Activated CD8-positive, alpha-beta memory T cell treated with anti-CD3 and anti-CD28 coated beads for 4 hours (primary cell): ENCODE measurements at regions not wholly inside any gene's neighbourhood (a gene's known extent, or its start where the extent isn't known, plus 50 kb on each side); places are given as distances from the start of the nearest gene placed in this dataset.

Experiments used
- DNase-seq, 2 donors: peaks; one replicate each; pipeline ENCODE4 v3.0.0-alpha.2; 2020; ENCODE audit warnings: low read depth in 2 of 2

DNA sequence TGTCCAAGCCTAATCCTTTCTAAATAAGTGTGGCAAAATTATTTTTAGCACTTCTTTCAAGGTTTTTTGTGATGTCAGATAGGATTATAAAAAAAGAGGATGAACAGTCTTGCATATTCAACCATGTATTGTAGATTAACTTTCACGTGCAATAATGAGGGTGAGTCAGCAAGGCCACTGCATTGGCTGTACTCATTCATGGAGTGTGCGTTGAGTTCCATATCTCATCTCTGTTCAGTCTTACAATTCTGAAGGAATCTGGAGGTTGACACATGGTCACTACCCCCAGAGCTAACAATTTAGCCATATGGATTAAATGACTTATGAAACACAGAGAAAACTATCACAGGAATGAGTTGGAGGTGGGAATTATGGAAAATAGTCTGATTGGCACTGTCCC is 810.5 kb downstream of the SLC4A3 start:
- DNase-seq: no peak

DNA sequence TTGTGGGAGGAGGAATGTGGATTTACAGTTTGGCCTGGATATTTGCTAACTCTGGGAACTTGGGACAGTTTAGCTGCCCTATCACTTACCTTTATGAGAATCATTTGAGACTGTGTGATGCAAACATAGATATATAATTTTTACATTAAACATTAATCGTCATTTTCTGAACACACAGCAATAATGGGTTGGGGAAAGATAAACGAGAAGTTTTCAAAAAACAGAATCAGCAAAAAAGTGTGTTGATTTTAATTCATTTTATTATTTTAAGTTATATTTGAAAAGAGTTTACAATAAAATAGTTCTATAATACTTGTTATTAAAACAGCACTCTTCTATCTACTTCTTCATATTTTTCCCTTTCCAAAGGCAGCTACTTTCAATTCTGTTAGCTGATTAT is 813.3 kb downstream of the SLC4A3 start:
- DNase-seq: no peak

DNA sequence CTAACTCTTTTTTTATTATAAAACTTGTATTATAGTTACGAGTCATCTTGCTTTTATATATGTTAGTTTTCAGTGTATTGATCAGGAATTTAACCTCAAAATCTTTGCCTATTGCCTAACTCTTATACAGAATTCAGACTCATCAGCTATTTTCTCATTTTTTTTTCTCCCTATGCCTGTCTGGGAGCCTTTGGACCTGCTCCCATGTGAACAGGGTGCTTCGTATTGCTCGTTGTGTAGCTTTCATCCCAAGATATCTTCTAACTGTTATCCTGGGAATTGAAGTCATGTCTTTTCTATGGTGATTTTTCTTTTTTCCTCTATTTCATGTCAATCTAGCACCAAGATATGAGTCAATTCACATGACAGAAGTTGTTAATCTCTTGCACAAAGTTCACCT is 814.0 kb downstream of the SLC4A3 start:
- no peak for DNase-seq

DNA sequence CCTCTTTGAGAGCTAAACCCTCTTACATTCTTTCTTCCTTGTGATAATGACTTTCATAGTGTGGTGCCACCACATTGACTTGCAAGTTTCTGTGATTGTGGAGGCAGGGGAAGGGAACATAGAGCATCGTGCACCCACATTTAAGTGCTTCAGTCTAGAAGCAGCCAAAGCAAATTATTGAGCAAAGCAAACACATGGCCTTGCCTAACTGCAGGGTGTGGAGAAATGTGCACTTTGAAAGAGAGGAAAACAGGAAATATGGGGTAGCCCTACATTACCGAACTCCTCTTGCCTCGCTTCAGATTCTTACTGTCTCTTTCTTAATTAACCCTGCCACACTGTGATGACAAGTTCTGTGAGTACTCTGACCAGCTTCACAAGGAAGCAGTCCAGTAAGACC is 814.6 kb downstream of the SLC4A3 start:
- no peak for DNase-seq

DNA sequence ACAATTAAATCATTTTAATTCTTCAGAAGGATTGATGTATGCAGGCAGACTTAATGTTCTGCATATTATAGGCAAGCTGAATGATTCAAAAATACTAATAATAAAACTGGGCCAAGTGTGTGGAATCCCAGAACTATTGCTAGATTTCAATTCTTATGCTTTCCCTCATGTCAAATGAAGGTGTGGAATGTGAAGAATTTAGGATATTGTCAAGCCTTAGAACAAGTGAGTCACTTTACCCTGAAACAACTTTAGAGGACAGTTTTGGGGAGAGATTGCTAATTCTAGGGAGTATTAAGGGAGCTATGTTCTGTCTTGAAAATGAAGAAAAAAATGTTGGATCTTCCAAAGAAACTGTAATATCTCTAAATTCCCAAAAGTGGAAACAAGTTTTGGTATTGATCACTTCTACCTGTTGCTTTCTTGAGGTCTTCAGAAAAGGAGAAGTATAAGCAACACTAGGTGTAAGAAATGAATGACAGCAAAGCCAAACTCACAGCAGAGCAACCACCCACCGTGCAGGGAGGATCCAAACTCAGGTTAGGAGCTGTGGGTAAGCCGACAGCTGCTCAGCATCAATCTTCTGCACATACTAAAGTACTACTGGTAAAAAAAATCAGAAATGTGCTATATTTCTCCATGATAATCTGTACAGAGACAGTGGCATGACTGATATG is 818.1 kb downstream of the SLC4A3 start:
- no peak for DNase-seq

DNA sequence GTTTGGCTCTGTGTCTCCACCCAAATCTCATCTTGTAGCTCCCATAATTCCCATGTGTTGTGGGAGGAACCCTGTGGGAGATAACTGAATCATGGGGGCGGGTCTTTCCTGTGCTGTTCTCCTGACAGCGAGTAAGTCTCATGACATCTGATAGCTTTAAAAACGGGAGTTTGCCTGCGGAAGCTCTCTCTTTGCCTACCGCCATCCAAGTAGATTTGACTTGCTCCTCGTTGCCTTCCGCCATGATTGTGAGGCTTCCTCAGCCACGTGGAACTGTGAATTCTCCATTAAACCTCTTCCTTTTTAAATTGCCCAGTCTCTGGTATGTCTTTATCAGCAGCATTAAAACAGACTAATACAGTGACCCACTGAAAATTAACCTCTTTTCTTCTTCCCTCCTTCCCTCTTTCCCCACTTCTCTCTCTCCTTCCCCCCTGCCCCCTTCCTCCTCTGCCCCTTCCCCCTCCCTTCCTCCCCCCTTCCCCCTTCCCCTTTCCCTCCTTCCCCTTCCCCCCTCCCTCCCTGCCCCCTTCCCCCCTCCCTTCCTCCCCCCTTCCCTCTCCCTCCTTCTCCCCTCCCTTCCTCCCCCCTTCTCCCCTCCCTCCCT is 818.8 kb downstream of the SLC4A3 start:
- DNase-seq: no peak

DNA sequence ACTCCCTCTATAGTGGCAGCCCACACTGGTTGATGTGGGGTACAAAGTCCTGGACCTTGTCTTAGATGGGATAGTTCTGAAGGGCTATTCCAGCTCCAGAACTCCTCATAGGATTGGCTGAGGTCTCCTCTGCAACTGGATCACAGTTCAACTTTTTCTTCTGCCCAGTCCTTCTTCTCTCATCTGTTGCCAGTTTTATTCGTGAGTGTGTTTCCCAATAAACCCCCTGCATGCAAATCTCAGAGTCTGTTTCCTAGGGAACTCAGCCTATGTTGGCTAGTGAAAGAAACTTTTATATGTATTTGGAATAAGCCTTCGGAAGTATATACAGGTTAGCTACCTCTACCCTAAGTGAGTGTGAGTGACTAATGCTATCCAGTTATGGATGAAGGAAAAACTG is 823.4 kb downstream of the SLC4A3 start:
- DNase-seq: no peak

DNA sequence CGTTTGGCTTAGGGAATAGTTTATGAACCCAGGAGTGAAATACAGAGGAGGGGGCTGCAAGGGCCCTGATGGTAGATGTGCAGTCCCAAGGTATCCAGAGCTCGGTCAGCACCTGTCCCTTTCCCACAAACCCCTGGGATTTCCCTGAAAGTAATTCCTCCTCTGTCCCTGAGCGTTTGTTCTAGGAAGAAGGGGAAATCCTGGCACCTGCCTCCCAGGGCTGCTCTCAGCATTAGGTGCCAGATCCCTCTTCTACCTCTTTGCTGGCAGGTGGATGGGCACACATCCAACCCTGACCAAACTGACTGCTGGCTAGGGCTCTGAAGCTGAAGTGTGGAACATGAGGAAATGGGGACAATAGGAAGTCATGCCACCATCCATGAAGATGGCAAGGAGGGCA is 824.0 kb downstream of the SLC4A3 start:
- DNase-seq: no peak

DNA sequence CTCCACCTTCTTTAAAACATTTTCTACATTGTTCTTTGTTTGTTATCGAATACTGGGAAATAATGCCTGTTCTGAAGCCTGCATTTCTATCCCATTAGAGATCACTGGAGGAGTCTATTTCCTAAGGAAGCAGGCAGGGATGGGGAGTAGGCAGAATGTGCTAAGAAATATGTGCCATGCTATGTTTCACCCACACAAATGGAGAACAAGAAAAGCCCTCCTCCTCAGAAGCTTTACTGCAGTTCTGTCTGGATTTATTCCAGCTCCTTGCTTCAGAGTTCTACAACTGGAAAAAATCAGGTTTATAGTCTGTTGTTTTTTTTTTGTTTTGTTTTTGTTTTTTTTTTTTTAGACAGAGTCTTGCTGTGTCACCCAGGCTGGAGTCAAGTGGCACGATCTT is 825.1 kb downstream of the SLC4A3 start:
- DNase-seq: no peak

DNA sequence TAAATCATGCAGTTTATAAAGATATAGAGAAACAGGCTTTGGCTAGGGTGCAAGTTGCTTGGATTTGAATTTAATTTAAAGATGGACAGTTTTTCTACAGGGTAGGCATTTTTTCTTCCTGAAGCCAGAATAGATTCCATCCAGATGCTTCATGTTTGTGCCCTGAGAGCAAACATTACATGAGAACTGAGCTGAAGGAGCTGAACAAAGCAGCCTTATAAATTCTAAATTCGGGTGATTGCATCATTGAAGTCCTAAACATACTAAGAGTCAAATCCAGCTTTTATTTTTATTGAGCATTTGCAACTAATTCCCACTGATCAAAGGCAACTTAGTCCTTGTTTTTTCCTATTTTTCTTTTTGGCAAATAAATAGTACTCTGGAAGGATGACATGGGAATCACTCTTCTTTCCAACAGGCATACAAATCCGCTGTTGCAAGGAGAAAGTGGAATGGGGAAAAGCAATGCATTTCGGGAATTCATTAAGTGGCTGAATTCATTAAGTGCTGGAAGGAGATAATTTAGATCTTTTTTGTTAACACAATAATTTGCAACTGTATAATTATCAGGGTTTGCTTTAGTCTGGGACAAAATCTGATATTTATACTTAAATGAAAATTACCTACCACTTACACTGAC is 828.0 kb downstream of the SLC4A3 start:
- no peak for DNase-seq

DNA sequence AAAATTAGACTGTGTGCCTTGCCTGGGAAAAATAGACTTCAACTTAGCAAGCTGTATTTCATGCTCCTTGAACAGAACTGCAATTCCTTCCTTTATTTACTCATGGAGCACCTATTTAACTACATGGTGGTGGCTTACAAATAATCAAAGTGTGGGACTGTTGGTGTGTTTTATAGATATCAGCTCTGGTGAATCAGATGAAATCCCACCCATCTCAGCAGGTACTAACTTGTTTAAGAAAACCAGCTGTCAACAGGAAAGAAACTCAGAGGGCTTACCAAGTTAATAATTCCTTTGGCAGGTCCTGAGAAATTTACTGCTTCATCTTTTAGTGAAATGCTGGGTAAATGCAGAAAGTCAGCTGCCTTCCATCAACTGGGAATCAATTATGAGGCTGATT is 830.6 kb downstream of the SLC4A3 start:
- DNase-seq: no peak

DNA sequence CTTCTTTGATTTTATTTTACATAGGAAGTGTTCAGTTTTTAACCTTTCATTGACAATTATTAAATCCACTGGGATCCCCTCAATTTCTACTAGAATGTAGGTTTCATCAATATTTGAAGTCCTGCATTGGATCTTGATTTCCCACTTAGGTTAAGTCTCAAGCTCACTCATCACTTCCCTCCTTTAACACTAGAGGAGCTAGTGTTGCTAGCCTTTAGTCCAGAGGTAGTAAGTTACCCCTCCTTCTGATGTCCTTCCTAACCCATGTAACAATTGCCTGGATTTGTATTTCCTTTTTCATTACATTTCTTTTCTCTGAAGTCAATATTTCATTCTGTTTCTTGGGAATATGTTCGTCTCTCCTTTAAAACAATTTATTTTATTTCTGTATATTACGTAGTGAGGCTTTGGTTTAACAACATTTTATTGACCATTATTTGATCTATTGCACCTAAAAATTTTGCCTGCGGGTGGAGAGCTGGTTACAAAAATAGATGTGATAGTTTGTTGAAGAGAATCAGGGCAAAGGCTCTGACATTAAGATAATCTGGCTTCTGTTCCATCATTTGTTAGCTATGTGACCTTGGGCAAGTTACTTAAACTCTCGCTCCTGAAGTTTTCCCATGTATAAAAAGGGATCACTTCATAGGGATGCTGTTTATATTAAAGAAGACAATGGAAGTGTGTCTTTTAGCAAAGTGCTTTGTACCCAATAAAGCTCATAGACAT is 833.0 kb downstream of the SLC4A3 start:
- DNase-seq: no peak

DNA sequence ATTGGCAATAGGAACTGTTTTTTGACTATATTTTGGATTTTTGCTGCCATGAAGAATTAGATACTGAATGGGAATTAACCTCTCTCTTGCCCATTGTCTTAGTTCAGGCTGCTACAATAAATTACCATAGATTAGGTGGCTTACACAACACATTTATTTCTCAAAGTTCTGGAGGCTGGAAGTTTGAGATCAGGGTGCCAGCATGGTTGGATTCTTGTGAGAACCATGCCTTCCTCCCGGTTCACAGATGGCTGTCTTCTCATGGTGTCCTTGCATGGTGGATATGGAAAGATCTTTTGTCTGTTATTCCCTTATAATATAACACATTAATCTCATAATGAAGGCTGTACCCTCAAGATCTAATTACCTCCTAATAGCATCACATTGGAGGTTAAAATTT is 836.4 kb downstream of the SLC4A3 start:
- DNase-seq: no peak

DNA sequence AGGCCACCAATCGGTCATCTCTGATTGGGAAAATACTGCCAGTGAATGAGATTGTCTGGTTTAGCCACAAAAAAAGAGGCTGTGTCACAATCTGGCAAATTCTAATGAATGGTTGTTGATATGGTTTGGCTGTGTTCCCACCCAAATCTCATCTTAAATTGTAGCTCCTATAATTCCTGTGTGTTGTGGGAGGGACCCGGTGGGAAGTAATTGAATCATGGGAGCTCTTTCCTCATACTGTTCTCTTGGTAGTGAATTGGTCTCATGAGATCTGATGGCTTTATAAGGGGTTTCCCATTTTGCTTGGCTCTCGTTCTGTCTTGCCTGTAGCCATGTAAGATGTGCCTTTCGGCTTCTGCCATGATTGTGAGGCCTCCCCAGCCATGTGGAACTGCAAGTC is 838.3 kb downstream of the SLC4A3 start:
- DNase-seq: no peak

DNA sequence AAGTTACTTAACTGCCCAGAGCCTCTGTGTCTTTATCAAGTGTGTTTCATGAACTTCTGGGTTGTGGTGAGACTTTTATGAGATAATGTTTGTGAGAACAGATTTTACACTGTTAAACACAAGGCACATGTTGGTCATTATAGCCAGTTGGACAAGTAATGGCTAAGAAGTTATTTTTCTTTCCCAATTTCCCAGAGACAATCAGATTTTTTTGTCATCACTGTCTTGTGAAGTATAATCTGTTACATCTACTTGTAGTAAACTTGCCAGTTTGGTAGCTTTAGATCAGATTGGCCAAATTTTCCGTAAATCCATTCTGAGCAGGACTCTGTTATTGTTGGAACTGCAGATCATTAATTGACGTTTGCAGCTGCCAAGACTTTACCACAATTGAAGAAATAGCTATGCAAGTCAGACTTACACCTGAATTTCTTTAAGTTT is 838.8 kb downstream of the SLC4A3 start:
- DNase-seq: no peak

DNA sequence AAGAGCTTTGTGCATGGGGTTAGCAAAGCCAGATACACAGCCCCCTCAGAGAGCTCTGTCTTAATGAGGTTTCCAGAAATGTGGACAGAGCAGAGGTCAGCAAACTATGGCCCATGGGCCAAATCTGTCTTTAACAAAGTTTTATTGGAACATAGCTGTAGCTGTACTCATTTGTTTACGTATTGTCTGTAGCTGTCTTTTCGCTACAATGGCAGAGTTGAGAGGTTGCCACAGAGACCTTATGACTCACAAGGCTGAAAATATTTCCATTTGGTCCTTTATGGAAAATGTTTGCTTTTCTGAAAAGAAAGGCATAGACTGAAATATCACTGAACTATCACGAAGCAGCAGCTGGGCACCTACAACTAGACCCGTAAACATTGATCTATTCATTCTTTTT is 841.8 kb downstream of the SLC4A3 start:
- no peak for DNase-seq

DNA sequence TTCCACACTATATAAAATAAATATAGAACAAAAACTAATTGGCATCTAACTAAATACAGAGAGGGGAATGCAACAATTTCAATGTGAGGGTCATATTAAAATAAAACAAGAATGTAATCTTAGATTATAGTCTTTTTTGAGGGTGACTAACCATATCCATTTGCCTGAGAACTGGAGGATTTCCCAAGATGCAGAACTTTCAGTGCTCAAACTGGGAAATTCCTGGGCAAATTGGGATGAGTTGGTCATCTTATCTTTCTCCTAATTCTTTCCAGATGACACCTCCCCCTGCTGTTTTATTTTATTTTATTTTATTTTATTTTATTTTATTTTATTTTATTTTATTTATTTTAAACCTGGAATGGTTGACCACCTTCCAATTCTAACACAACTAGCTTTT is 846.2 kb downstream of the SLC4A3 start:
- DNase-seq: no peak

DNA sequence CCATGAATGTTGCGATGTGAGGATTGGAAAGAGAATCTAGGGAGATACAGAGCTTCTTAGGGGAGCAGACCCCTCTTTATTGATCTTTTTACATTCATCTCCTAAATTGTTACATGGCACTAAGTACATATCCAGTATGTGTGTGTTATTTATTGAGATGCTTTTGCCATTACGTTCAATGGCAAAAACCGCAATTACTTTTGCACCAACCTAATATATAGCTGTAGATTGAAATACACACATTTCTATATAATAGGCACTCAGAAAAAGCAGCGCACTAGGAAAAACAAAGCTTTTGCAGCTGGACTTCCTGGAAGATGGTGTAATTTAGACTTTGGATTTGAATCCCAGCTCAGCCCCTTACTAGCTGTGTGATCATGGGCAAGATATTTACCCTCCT is 849.4 kb downstream of the SLC4A3 start:
- no peak for DNase-seq

DNA sequence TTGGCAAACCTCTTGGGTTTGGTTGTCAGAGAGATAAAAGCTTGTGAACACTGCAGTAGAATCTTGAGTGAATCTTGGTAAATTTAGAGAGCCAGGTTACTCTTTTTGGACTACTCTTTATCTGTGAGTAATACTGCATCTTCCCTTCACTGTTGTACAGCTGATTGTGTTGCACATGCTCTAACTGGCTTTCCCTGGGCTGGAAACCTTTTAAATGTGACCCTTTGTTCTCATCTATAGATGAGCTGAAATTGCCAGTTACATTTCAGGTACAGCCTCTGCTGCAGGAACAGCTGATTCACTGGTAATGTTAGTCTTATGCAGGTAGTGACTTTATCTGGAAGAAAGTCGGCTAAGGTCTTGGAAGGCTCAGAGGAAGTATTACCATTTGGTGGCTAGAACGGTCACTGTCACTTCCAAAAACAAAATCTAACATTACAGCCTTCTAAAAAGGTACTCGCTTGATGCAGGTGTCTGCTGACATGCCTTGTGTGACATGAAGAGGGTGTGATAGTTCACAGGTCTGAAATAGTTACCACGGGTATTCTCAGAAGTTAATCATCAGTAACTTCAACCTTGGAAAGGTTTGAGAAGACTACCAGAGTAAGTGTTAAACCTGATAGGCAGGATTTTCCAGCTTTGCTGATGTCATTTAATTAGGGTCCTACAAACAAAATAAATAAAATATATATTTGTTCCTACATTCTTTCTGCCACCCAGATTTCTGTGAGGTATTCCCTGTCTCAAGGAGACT is 851.1 kb downstream of the SLC4A3 start:
- no peak for DNase-seq

DNA sequence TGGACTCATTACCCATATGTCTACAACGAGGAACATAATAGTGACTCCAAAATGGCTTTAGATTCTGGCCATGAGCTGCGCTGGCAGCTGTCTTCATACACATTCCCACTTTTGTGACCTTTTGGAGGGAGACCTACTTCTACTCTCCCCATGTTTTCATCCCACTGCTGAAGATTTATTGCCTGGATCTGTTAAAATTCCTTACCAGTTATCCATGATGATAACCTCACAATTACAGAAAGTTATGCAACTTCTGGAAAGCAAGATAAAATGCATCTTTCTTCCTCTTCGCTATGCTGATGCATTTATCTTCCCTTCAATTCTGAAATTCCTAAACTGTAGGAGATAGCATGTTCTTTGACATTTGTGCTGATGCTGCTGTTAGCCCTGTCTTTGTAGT is 855.3 kb downstream of the SLC4A3 start:
- DNase-seq: no peak

DNA sequence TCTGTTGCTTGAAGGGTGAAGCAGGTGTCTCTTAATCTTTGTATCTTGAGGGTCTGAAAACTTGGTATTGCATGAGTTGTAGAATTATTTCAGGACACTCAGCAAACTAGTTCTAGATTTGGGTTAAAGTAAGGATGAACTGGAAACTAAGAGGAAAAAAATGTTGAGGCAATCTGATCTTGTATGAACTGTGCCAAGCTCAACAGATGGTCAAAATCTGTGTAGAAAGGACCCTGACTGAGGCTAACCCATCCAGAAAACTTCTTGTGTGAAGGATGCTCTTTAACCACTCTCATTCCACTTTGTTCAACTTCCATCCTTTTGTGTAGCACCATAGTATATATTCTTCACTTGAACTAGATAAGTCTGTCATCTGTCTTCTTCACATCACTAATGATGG is 861.7 kb downstream of the SLC4A3 start:
- no peak for DNase-seq

DNA sequence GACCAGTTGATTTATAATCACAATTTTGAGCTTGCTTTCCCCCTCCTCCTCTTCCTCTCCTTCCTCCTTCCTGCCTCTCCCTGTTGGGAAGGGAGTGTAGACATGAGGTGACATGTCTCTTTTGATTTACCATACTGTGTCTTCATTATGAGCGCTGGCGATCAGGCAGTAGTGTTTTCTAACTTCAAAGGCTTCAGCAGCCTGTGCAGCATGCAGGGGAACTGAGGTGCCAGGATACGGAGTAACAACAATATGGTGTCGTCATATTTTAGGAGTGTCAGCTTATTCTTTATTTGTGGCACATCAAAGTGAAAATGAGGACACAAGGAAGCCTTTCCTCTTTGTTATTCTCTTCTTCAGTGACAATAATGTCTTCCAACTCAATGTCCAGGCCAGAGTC is 864.2 kb downstream of the SLC4A3 start:
- DNase-seq: no peak
